Right lobe of liver (tissue), 4 donors: ENCODE measurements at regions not wholly inside any gene's neighbourhood (a gene's known extent, or its start where the extent isn't known, plus 50 kb on each side); places are given as distances from the start of the nearest gene placed in this dataset.

Experiments used
- CTCF ChIP-seq, 4 donors: fragments of 200-600 bp in 3 of 4; fragments of 450-650 bp in 1 of 4; IDR thresholded peaks; one replicate each; pipeline versions ENCODE4 v1.5.1 to v1.8.0; 2016 to 2022; ENCODE audit warnings: antibody characterized with exemption in 4 of 4, mild to moderate bottlenecking in 2 of 4
- POLR2A ChIP-seq: fragments of 450-650 bp; IDR thresholded peaks from one replicate; pipeline ENCODE4 v1.6.1; 2017; ENCODE audit warnings: antibody characterized with exemption, mild to moderate bottlenecking
- donor health status: DM: no; HTN: no; CAD: no.
- donor health status: DM: no; HTN: no; CAD: no.
- donor health status: DM: no; HTN: yes; CAD: no.

- TF ChIP-seq CTCF (IDR thresholded peaks at IDR 0.05) (no peak), POLR2A (no peak)
Measured at GRCh38 chr6:82062219-82062618, 185.3 kb downstream of the IBTK start.
